Kidney capillary endothelial cell (primary cell): ENCODE measurements at regions not wholly inside any gene's neighbourhood (a gene's known extent, or its start where the extent isn't known, plus 50 kb on each side); places are given as distances from the start of the nearest gene placed in this dataset.

Source experiments
- DNase-seq: peaks from one replicate; pipeline ENCODE4 v3.0.0-alpha.2; 2018; ENCODE audit warnings: low spot score

DNA sequence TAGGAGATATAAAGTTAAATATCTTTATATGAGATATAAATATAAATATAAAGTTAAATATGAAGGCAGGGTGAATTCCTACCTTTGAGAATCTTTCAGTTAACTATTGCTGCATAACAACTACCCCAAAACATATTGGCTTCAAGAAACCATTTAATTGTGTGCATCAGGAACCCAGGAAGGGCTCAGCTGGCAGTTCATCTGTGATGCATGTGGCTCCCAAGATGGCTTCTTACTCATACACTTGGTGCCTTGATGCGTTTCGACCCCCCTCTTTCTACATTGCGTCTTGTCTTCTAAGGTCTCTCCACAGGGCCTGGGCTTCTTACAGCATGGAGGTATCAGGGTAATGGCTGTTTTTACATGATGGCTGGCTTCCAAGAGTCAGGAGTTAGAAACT, 253.9 kb upstream of the CRY1 start:
- DNase-seq, result no peak

DNA sequence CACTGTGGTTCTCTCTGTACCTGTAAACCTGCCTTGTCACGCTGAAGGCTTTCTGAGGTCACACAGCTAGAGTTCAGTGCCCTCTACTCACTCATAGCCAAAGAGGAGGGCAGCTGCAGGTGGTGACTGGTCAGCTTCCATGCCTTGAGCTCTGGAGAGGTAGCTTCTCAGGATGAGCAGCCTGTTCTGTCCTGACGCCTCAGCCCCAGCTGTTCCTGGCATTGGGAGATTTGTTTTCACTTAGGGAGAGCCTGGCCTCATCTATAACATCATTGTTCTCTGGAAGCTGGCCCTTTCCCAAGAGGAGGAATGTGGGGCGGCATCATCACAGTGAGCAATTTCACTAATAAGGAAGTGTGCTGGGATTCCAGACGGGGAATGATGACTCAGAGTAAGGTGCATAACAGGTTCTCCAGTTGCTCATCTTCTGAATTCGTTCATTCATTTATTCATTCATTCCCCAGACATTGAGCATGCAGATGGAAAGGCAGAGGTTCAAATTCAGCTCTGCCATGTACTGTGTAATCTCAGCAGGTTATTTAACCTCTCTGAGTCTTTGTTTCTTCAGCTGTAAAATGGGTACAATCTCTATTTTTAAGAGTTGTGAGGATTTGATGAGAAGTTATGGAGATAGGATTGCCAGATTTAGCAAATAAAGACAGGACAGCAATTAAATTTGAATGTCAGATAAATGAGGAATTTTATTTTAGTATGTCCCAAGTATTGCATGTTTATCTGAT, 255.8 kb upstream of the CRY1 start:
- DNase-seq, result peak; percentile 88

- DNase-seq, result no peak
Measured at GRCh38 chr12:107349839-107350238, 256.5 kb upstream of the CRY1 start.

GRCh38 chr12:107351109-107351508, 257.8 kb upstream of the CRY1 start:
- no peak for DNase-seq

DNA sequence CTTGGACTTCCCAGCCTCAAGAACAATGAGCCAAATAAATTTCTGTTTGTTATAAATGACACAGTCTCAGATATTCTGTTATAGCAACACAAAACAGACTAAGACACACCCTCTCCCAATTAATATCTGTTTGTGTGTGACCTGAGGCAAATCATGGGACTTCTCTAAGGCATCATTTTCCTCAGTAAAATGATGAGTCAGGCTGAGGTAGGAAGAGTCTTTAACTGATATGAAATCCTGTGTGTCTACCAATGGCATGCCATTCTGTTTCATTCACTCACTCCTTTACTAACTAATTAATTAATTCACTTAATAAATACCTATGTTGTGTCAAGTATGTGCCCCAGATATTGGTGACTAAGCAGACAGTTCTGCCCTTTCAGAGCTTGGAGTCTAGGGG, 258.4 kb upstream of the CRY1 start:
- DNase-seq, result no peak

GRCh38 chr12:107352347-107353081, 259.2 kb upstream of the CRY1 start:
- no peak for DNase-seq

DNA sequence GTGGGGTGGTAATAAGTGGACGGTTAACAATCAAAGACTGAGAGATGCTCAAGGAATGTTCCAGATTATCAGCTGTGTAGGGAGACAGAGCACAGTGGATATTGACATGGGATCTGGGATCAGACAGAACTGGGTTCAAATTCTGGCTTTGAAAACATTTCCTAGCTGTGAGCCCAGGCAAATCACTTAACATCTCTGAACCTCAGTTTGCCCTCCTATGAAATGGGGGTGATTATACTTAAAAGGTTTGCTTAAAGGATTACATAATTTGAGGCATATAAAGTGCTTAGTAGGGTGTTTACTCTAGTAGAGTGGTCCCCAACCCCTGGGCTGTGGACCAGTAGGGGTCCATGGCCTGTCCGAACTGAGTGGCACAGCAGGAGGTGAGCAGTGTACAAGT, 260.0 kb upstream of the CRY1 start:
- no peak for DNase-seq

DNA sequence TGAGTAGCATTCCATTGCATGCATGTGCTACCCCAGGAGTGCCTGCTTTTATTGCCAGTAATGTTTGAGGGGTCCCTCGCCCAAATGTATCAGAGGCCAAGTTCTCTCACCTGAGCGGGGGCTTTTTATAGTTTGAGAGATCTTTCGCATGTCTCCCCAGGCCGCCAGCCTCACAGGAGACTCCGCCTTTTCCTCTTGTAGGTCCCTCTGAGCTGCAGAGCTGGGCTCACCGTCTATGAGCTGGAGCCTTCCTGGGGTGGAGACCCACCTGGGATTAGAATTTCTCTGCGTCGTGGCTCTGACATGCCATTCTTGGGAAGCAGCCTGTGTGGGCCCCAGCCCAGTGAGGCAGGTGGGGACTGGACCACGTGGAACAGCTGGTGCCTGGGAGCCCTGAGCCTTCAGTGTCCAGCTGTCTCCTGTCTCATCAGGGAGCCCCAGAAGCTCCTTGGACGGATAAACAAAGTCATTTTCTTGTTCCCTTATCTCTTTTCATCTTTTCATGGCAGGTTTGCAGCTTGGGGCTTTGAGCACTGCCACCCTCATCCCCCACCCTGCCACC, 261.7 kb upstream of the CRY1 start:
- DNase-seq, result no peak

GRCh38 chr12:107355612-107356011, 262.3 kb upstream of the CRY1 start:
- no peak for DNase-seq

GRCh38 chr12:107356266-107356936, 263.1 kb upstream of the CRY1 start:
- DNase-seq, result no peak

GRCh38 chr12:107356937-107357295, 263.6 kb upstream of the CRY1 start:
- DNase-seq, result no peak

DNA sequence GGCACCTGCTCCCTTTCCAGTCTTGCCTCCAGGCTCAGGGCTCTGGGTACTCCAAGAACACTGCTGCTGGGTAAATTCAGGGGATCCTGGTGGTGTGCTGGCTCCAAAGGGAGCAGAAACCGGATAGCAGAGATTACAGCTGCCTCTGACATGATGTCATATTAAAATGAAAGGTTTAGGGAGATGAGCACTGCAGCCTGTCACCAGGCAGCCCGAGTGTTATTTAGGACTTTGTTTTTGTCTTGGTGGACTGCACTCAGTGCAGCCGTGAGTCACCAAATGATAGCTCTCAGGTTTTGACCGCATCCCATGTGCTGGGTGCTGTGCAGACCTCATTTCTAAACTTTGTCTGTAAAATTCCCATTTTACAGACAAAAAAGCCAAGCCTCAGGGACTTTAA, 266.0 kb upstream of the CRY1 start:
- DNase-seq, result no peak

DNA sequence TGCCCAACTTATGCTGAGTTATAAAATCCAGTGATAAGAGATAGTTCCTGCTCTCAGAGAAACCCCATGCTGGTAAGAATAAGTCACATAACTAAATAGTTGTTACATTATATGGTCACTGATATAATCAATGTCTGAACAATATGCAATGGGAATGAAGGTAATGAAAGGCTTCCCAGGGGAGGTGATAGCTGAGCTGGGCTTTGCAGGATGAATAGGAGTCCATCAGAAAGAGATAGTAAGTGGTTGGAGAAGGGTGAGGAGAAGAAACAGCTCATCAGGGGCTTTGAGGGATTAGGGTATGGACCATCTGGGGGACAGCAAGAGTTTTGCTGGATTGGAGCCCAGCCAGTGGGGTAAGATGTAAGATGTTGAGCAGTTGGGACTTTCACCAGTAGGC, 266.7 kb upstream of the CRY1 start:
- DNase-seq, result no peak

GRCh38 chr12:107360482-107360881, 267.1 kb upstream of the CRY1 start:
- no peak for DNase-seq

DNA sequence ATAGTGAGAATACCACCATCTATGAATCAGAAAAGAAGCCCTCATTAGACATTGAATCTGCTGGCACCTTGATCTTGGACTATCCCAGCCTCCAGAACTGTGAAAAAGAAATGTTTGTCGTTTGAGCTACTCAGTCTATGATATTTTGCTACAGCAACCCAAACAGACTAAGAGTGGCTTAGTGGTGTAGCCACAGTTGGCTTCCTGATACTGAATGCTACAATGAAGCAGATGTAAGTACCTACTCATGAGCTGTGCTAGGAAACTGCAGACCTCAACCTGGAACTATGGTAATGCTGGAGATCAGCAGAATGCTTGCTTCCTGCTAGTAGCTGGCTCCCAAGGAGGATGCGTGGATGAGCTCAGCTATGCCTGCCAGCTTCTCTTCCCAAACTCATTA, 268.6 kb upstream of the CRY1 start:
- no peak for DNase-seq

DNA sequence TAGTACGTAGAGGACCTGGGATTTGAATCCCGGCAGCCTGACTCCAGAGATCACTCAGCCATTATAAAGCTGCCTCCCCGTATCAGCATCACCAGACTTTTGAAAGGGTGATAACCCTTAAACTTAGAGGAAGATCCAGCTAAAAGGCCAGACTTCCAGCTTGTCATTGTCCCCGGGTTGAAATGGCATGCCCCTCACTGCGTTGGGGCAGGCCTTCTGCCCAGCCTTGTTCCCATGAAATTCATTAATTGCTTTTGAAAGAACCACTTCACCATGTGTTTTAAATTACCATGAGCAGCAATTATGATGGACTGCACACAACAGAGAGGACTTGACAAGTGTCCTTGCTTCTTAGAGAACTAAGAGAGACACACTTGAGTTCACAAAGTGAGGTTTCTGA, 269.6 kb upstream of the CRY1 start:
- no peak for DNase-seq

DNA sequence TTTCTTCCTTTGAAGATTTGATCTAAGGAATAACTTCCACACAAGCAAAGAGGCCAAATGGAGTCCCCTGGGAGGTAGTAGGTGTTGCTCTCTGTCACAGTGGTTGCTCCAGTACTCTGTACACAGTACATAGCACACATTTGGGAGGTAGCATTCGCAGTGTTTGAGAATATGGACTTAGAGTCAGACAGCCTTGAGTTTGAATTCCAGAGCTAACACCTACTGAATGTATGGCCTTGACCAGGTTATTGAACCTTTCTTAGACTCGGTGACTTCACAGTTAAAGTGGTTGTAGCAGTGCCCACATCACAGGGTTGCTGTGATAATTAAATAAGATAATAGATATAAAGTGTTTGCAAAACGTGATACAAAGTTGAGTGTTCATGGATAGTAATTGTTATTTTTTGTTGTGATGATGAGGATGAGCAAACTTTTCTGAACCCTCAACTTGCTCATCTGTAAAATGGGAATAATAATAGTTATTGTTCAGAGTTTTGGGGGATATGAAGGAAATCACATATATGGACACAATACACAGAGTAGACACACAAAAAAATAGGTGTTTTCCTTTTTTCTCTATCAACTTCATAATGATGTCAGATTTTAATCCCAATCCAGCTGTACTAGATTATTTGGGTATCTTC, 271.6 kb upstream of the CRY1 start:
- no peak for DNase-seq

DNA sequence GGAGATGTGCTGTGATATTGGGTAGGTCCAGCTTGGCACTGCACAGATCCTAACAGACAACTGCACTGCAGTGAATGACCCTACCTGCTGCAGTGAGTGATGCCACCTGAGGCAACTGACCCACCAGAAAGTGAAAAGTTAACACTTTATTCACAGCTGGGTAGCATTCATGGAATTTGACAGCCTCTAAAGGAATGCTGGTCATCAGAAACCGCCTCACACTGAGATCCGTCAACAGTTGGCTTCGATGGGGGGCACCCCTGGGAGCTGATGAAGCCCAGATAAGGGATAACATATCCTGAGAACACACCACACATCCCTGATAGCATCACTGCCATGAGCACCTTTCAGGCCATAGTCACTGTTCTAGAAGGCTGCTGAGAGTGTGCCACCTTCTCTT, 272.4 kb upstream of the CRY1 start:
- no peak for DNase-seq

DNA sequence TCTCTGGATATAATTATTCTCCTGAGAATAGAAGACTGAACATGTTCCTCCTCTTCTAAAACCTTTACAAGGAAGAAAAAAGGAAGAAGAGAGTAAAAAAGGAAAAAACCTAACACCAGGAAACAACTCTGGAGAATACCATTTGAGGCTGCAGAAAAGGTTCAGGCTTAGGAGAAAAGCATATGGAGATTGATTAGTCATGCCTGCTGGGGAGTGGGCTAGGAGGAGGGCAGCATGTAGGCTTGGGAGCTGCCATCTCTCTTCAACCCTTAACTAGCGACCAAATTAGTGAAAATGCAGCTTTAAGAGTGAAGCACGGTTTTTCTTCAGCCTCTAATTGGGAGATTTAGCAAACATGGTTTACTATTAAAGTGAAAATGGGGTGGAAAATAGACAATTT, 273.0 kb upstream of the CRY1 start:
- DNase-seq, result no peak

- no peak for DNase-seq
Measured at GRCh38 chr12:107368586-107368985, 275.2 kb upstream of the CRY1 start.

DNA sequence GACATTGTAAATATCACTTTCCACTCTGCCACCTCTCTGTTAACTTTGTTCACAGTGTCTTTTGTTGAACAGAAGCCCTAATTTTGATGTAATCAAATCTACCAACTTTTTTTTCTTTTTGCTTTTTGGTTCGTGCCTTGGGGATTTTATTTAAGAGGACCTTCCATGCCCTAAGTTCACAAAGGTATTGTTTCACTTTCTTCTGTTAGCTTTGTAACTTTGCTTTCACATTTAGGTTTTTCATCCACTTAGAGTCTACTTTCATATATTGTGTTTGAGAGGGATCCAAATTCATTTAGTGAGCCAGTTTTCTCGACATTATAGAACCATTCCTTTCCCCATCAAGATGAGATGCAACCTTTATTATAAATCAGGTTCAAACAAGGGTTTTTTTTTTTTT, 275.7 kb upstream of the CRY1 start:
- no peak for DNase-seq

GRCh38 chr12:107369679-107370078, 276.3 kb upstream of the CRY1 start:
- no peak for DNase-seq

DNA sequence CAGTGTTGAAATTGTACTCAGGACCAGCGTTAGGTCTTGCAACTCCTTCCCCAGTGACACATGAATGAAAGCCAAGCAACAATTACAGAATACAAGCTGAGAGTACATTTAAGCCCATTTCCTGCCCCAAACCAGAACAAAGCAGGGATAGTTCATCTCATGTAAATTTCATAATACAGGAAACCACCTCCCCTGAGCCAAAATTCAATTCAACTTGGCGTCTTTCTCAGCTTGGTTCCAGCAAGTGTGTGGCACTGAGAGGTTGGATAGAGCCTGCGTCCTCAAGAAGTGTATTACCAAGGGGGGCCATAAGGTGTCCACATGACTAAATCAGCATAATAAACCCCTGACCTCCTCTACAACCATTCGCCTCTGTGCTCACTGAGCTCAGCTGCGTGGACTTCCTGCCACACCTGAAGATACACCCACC, 278.9 kb upstream of the CRY1 start:
- DNase-seq, result no peak
